BLaER1 (cell line): ENCODE measurements at regions not wholly inside any gene's neighbourhood (a gene's known extent, or its start where the extent isn't known, plus 50 kb on each side); places are given as distances from the start of the nearest gene placed in this dataset.

Source experiments
- H3K27ac ChIP-seq: shearing (Covaris generic); formaldehyde crosslinking; 2 replicates; pipeline ENCODE4 v1.8.1; 2022
- H3K27me3 ChIP-seq: shearing (Covaris generic); formaldehyde crosslinking; 2 replicates; pipeline ENCODE4 v1.8.1; 2022
- H3K36me3 ChIP-seq: shearing (Covaris generic); formaldehyde crosslinking; 2 replicates; pipeline ENCODE4 v1.8.1; 2022
- H3K4me1 ChIP-seq: shearing (Covaris generic); formaldehyde crosslinking; 2 replicates; pipeline ENCODE4 v1.8.1; 2022
- H3K4me2 ChIP-seq: shearing (Covaris generic); formaldehyde crosslinking; 2 replicates; pipeline ENCODE4 v1.8.1; 2022
- H3K4me3 ChIP-seq: shearing (Covaris generic); formaldehyde crosslinking; 2 replicates; pipeline ENCODE4 v1.8.1; 2022
- H3K9ac ChIP-seq: shearing (Covaris generic); formaldehyde crosslinking; 2 replicates; pipeline ENCODE4 v1.8.1; 2022
- H3K9me3 ChIP-seq: shearing (Covaris generic); formaldehyde crosslinking; 2 replicates; pipeline ENCODE4 v1.8.1; 2022
- H4K20me1 ChIP-seq: shearing (Covaris generic); formaldehyde crosslinking; 2 replicates; pipeline ENCODE4 v1.8.1; 2022
- Cebpa-rat ChIP-seq: shearing (Covaris generic); IDR thresholded peaks from 2 replicates; pipeline ENCODE4 v1.8.1; 2022

GRCh38 chr7:109309790-109310189 lies 740.1 kb downstream of the DNAJB9 start:
- Histone ChIP-seq H3K27me3 (no peaks in the 10 kb centered on the region), H3K4me3 (no peak overlapping the region), H3K4me2 (no peak overlapping the region), H3K9me3 (peaks cover 21% of the 10 kb centered on the region), H3K36me3 (no peaks in the 10 kb centered on the region), H3K4me1 (no peaks in the 10 kb centered on the region), H4K20me1 (no peaks in the 10 kb centered on the region), H3K27ac (no peak overlapping the region), H3K9ac (no peak overlapping the region)
- TF ChIP-seq Cebpa-rat: no peak

DNA sequence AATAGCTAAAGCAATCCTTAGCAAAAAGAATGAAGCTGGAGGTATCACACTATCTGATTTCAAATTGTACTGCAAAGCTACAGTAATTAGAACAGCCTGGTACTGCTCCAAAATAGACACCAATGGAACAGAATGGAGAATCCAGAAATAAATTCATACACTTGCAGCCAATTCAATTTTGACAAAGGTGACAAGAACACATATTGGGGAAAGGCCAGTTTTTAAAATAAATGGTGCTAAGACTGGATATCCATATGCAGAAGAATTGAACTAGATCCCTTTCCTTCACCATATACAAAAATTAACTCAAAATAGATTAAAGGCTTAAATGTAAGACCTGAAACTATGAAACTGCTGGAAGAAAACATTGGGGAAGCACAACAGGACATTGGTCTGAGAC lies 748.5 kb downstream of the DNAJB9 start:
- no peak for TF ChIP-seq Cebpa-rat
- H3K9me3 ChIP-seq: no peaks in the 10 kb centered on the region
- no peaks in the 10 kb centered on the region for H3K36me3 ChIP-seq
- no peaks in the 10 kb centered on the region for H3K27me3 ChIP-seq
- H3K9ac ChIP-seq: no peak overlapping the region
- H3K4me2 ChIP-seq: no peak overlapping the region
- no peak overlapping the region for H3K4me3 ChIP-seq
- H3K4me1 ChIP-seq: no peaks in the 10 kb centered on the region
- H3K27ac ChIP-seq: no peak overlapping the region
- no peaks in the 10 kb centered on the region for H4K20me1 ChIP-seq

DNA sequence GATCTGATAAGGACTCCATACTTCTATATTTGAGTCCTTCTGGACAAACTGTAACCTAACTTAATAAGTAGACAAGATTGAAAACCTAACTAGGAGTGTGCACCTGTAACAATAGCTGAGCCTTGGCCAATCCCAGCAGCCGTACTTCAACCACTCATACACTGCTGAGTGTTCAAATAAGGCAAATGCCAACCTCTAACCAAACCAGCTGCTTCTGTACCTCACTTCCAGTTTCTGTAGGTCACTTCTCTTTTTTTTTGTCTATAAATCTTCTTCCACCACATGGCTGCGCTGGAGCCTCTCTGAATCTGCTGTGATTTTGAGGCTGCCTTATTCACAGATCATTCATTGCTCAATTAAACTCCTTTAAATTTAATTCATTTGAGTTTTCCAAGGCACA lies 753.2 kb downstream of the DNAJB9 start:
- TF ChIP-seq Cebpa-rat: no peak
- Histone ChIP-seq H3K4me1 (no peaks in the 10 kb centered on the region), H3K36me3 (no peaks in the 10 kb centered on the region), H3K9me3 (no peaks in the 10 kb centered on the region), H4K20me1 (no peaks in the 10 kb centered on the region), H3K4me3 (no peak overlapping the region), H3K4me2 (no peak overlapping the region), H3K27me3 (no peaks in the 10 kb centered on the region), H3K27ac (no peak overlapping the region), H3K9ac (no peak overlapping the region)

GRCh38 chr7:109331423-109331822 lies 761.7 kb downstream of the DNAJB9 start:
- Histone ChIP-seq H3K4me3 (no peak overlapping the region), H3K27me3 (no peaks in the 10 kb centered on the region), H3K9me3 (no peaks in the 10 kb centered on the region)

DNA sequence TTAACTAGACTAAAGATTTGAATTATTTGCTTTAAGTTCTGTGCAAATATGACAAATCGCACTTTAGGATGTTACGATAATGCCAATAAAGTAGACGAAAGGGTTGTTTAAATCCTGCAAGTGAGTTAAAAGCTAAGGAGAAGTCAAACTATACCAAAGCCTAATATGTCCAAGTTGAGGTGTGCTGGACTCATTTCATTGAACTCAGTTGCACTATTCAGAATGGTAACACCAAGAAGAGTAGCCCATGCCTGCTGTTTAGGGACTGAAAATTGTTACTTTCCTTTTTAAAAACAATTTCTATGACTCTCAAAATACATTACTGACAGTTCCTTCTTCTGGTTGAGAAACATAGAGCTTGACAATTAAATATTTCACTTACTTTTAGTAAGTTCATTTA lies 766.3 kb downstream of the DNAJB9 start:
- Histone ChIP-seq H3K27me3 (no peaks in the 10 kb centered on the region), H3K4me1 (no peaks in the 10 kb centered on the region), H3K36me3 (no peaks in the 10 kb centered on the region), H3K4me2 (no peak overlapping the region), H3K4me3 (no peak overlapping the region), H3K9me3 (no peaks in the 10 kb centered on the region), H3K27ac (no peak overlapping the region), H3K9ac (no peak overlapping the region), H4K20me1 (no peaks in the 10 kb centered on the region)
- TF ChIP-seq Cebpa-rat: no peak

More at GRCh38 chr7:109331423-109331822, 761.7 kb downstream of the DNAJB9 start:
- H4K20me1 ChIP-seq: no peaks in the 10 kb centered on the region
- H3K9ac ChIP-seq: no peak overlapping the region
- no peaks in the 10 kb centered on the region for H3K36me3 ChIP-seq
- no peak overlapping the region for H3K4me2 ChIP-seq
- no peak overlapping the region for H3K27ac ChIP-seq
- no peaks in the 10 kb centered on the region for H3K4me1 ChIP-seq
- TF ChIP-seq Cebpa-rat: no peak

DNA sequence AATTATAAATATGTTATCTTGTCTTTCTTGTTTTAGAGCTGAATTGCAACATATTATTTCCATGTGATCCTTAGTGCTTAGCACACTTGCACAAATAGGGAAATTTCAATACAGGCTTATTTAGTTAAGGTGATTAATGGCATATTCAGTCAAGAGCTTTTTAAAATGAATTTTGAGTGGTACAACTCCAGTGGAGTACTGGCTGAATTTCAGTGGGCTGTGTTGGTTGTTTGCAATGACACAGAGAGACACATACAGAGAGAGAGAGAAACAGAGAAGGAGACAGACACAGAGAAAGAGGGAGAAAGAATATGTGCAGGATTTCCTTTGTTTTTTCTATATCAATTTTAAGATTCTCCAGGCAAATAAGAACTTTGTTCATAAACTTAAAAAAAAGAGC lies 766.9 kb downstream of the DNAJB9 start:
- Histone ChIP-seq H3K27me3 (no peaks in the 10 kb centered on the region), H3K36me3 (no peaks in the 10 kb centered on the region), H4K20me1 (no peaks in the 10 kb centered on the region), H3K4me2 (no peak overlapping the region), H3K9me3 (no peaks in the 10 kb centered on the region), H3K9ac (no peak overlapping the region), H3K4me3 (no peak overlapping the region), H3K4me1 (no peaks in the 10 kb centered on the region), H3K27ac (no peak overlapping the region)
- no peak for TF ChIP-seq Cebpa-rat

DNA sequence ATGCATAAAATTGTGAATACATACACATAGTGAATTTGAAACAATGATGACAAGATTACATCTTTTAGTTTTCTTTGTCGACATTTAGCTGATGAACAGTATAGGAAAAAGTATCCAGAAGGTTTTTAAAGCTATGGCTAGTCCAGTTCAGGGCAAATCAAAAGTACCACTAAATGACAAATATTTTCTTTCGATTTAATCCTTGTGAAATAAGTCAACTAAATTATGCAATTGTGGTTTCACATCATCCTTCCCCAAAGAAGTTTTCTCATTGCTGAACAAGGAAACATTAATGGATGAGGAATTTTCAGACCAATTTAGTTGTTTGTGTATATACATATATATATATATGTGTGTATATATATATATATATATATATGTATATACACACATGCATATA lies 774.0 kb downstream of the DNAJB9 start:
- H3K27me3 ChIP-seq: no peaks in the 10 kb centered on the region
- no peak for TF ChIP-seq Cebpa-rat
- H4K20me1 ChIP-seq: no peaks in the 10 kb centered on the region
- H3K27ac ChIP-seq: no peak overlapping the region
- H3K9me3 ChIP-seq: no peaks in the 10 kb centered on the region
- H3K9ac ChIP-seq: no peak overlapping the region
- H3K4me3 ChIP-seq: no peak overlapping the region
- no peaks in the 10 kb centered on the region for H3K4me1 ChIP-seq
- no peak overlapping the region for H3K4me2 ChIP-seq
- H3K36me3 ChIP-seq: no peaks in the 10 kb centered on the region

DNA sequence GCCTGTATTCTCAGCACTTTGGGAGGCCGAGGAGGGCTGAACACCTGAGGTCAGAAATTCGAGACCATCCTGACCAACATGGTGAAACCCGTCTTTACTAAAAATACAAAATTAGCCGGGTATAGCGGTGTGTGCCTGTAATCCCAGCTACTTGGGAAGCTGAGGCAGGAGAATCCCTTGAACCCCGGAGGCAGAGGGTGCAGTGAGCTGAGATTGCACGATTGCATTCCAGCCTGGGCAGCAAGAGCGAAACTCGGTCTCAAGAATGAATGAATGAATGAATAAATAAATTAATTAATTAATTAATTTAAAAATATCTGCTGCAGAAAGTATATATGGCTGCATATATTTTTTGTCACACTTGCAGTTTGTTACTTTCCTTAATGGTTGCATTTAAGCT lies 781.8 kb downstream of the DNAJB9 start:
- H3K9ac ChIP-seq: no peak overlapping the region
- no peaks in the 10 kb centered on the region for H3K36me3 ChIP-seq
- no peak overlapping the region for H3K27ac ChIP-seq
- TF ChIP-seq Cebpa-rat: no peak
- no peak overlapping the region for H3K4me2 ChIP-seq
- H3K4me3 ChIP-seq: no peak overlapping the region
- H3K4me1 ChIP-seq: no peaks in the 10 kb centered on the region
- H4K20me1 ChIP-seq: no peaks in the 10 kb centered on the region
- H3K27me3 ChIP-seq: no peaks in the 10 kb centered on the region
- H3K9me3 ChIP-seq: no peaks in the 10 kb centered on the region

DNA sequence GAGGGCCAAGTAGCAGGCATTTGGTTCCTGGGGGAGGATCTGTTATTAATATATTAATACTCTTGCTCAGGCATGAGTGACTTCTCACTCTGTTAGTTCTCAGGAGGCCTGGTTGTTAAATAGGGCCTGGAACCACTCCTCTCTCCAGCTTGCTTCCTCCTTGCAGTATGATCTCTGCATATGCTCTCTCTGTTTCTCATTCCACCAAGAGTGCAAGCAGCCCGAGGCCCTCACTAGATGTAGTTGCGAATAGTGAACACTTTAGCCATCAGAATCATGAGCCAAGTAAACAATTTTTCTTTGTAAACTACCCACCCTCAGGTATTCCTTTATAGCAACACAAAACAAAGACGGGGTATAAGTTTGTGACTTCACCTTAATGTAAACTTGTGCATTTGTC lies 784.3 kb downstream of the DNAJB9 start:
- Histone ChIP-seq H3K36me3 (no peaks in the 10 kb centered on the region), H3K9me3 (no peaks in the 10 kb centered on the region), H3K27me3 (no peaks in the 10 kb centered on the region), H3K4me3 (no peak overlapping the region), H3K27ac (no peak overlapping the region), H3K4me1 (no peaks in the 10 kb centered on the region), H4K20me1 (no peaks in the 10 kb centered on the region), H3K4me2 (no peak overlapping the region), H3K9ac (no peak overlapping the region)
- no peak for TF ChIP-seq Cebpa-rat

DNA sequence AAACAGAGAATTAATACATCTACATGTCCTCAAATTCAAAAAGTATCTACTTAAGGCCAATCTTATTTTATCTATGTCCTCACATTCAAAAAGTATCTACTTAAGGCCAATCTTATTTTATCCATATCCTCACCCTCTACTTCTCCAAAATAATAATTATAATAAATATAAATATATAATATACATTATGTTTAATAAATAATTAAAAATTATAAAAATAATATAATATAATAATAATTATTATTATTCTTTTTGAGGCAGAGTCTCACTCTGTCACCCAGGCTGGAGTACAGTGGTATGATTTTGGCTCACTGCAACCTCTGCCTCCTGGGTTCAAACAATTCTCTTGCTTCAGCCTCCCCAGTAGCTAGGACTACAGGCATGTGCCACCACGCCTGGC lies 784.9 kb downstream of the DNAJB9 start:
- Histone ChIP-seq H3K4me2 (no peak overlapping the region), H4K20me1 (no peaks in the 10 kb centered on the region), H3K27ac (no peak overlapping the region), H3K4me1 (no peaks in the 10 kb centered on the region), H3K9me3 (no peaks in the 10 kb centered on the region), H3K27me3 (no peaks in the 10 kb centered on the region), H3K4me3 (no peak overlapping the region), H3K9ac (no peak overlapping the region), H3K36me3 (no peaks in the 10 kb centered on the region)
- TF ChIP-seq Cebpa-rat: no peak

DNA sequence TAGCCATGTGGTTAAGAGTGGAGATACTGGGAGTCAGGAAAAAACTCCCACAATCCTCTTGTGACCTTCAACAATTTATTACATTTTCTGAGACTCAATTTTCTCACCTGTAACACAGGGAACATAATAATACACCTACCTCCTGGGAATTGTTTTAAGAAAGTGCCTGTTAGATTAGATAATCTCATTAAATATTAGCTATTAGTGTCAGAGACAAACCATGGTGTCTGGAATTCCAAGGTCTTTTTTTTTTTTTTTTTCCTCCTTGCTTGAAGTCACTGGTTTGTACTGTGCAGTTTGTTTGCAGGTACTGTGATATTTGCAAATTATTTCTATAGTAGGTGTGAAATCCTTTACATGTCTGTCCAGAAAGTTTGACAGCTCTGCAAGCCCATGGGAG lies 806.1 kb downstream of the DNAJB9 start:
- Histone ChIP-seq H3K36me3 (no peaks in the 10 kb centered on the region), H3K9ac (no peak overlapping the region), H3K27me3 (no peaks in the 10 kb centered on the region), H3K4me3 (no peak overlapping the region), H3K4me1 (no peaks in the 10 kb centered on the region), H4K20me1 (no peaks in the 10 kb centered on the region), H3K27ac (no peak overlapping the region), H3K9me3 (no peaks in the 10 kb centered on the region), H3K4me2 (no peak overlapping the region)
- TF ChIP-seq Cebpa-rat: no peak
